Central memory CD8-positive, alpha-beta T cell (primary cell): ENCODE measurements at regions not wholly inside any gene's neighbourhood (a gene's known extent, or its start where the extent isn't known, plus 50 kb on each side); places are given as distances from the start of the nearest gene placed in this dataset.

Source experiments
- ATAC-seq: fragments of 150-1000 bp; cut with Tn5 transposase; replicated peaks from 2 replicates; pipeline ENCODE4 v1.10.0; 2022; ENCODE audit warnings: mild to moderate bottlenecking, moderate FRiP score, moderate number of reproducible peaks; ENCODE audit not compliant: poor library complexity, severe bottlenecking; ENCODE audit errors: extremely low read depth
- DNase-seq, 2 donors: peaks; one replicate each; pipeline ENCODE4 v3.0.0; 2021; ENCODE audit warnings: low spot score in 2 of 2
- H3K27ac Mint-ChIP-seq: one replicate; pipeline ENCODE4 v1.8.0; 2022; ENCODE audit warnings: low read depth, mild to moderate bottlenecking, moderate library complexity, mixed read lengths
- H3K27me3 Mint-ChIP-seq: one replicate; pipeline ENCODE4 v1.8.0; 2022; ENCODE audit warnings: mixed read lengths
- H3K36me3 Mint-ChIP-seq: one replicate; pipeline ENCODE4 v1.8.0; 2022; ENCODE audit warnings: mild to moderate bottlenecking, moderate library complexity, mixed read lengths; ENCODE audit not compliant: insufficient read depth
- H3K4me1 Mint-ChIP-seq: one replicate; pipeline ENCODE4 v1.8.0; 2022; ENCODE audit warnings: mixed read lengths
- H3K4me3 Mint-ChIP-seq: one replicate; pipeline ENCODE4 v1.8.0; 2022; ENCODE audit warnings: mild to moderate bottlenecking, moderate library complexity, mixed read lengths
- H3K9me3 Mint-ChIP-seq: one replicate; pipeline ENCODE4 v1.8.0; 2022; ENCODE audit warnings: mixed read lengths

GRCh38 chr12:22925623-22926022 lies 300.7 kb downstream of the ETNK1 start:
- Mint-ChIP-seq H3K9me3 (no peaks in the 10 kb centered on the region), H3K27ac (no peak overlapping the region), H3K4me3 (no peak overlapping the region), H3K27me3 (no peaks in the 10 kb centered on the region), H3K36me3 (no peaks in the 10 kb centered on the region), H3K4me1 (no peaks in the 10 kb centered on the region)
- DNase-seq (no peak), ATAC-seq (no peak)

GRCh38 chr12:22932431-22932830 lies 307.5 kb downstream of the ETNK1 start:
- no peak overlapping the region for H3K27ac Mint-ChIP-seq
- H3K4me3 Mint-ChIP-seq = no peak overlapping the region
- no peaks in the 10 kb centered on the region for H3K36me3 Mint-ChIP-seq
- no peaks in the 10 kb centered on the region for H3K9me3 Mint-ChIP-seq
- no peak for ATAC-seq
- no peaks in the 10 kb centered on the region for H3K4me1 Mint-ChIP-seq
- peaks cover 8% of the 10 kb centered on the region for H3K27me3 Mint-ChIP-seq
- no peak for DNase-seq

- peaks cover 3% of the 10 kb centered on the region for H3K9me3 Mint-ChIP-seq
- H3K27me3 Mint-ChIP-seq = peaks cover 8% of the 10 kb centered on the region
- no peaks in the 10 kb centered on the region for H3K36me3 Mint-ChIP-seq
- ATAC-seq (no peak), DNase-seq (no peak)
- no peak overlapping the region for H3K27ac Mint-ChIP-seq
- H3K4me1 Mint-ChIP-seq = no peaks in the 10 kb centered on the region
- H3K4me3 Mint-ChIP-seq = no peak overlapping the region
Observed at GRCh38 chr12:22935090-22935489, 310.1 kb downstream of the ETNK1 start.

GRCh38 chr12:22935501-22935900 lies 310.5 kb downstream of the ETNK1 start:
- H3K36me3 Mint-ChIP-seq = no peaks in the 10 kb centered on the region
- H3K9me3 Mint-ChIP-seq = peaks cover 5% of the 10 kb centered on the region
- no peak overlapping the region for H3K4me3 Mint-ChIP-seq

GRCh38 chr12:22938323-22938722 lies 313.4 kb downstream of the ETNK1 start:
- DNase-seq (no peak), ATAC-seq (no peak)
- Mint-ChIP-seq H3K27me3 (peaks cover 8% of the 10 kb centered on the region), H3K27ac (no peak overlapping the region), H3K36me3 (no peaks in the 10 kb centered on the region), H3K4me3 (no peak overlapping the region), H3K9me3 (peaks cover 5% of the 10 kb centered on the region), H3K4me1 (no peaks in the 10 kb centered on the region)

More at GRCh38 chr12:22935501-22935900, 310.5 kb downstream of the ETNK1 start:
- ATAC-seq = no peak
- peaks cover 8% of the 10 kb centered on the region for H3K27me3 Mint-ChIP-seq
- H3K27ac Mint-ChIP-seq = no peak overlapping the region
- DNase-seq = no peak
- no peaks in the 10 kb centered on the region for H3K4me1 Mint-ChIP-seq

GRCh38 chr12:22951206-22951605 lies 326.2 kb downstream of the ETNK1 start:
- no peak overlapping the region for H3K27ac Mint-ChIP-seq
- no peaks in the 10 kb centered on the region for H3K4me1 Mint-ChIP-seq
- DNase-seq (no peak), ATAC-seq (no peak)
- H3K36me3 Mint-ChIP-seq = peaks cover under 1% of the 10 kb centered on the region
- H3K4me3 Mint-ChIP-seq = no peak overlapping the region
- no peaks in the 10 kb centered on the region for H3K9me3 Mint-ChIP-seq
- no peaks in the 10 kb centered on the region for H3K27me3 Mint-ChIP-seq

GRCh38 chr12:22956690-22957089 lies 331.7 kb downstream of the ETNK1 start:
- H3K4me3 Mint-ChIP-seq = no peak overlapping the region
- H3K36me3 Mint-ChIP-seq = no peaks in the 10 kb centered on the region
- no peaks in the 10 kb centered on the region for H3K4me1 Mint-ChIP-seq
- no peaks in the 10 kb centered on the region for H3K27me3 Mint-ChIP-seq
- ATAC-seq (no peak), DNase-seq (no peak)
- H3K27ac Mint-ChIP-seq = no peak overlapping the region
- H3K9me3 Mint-ChIP-seq = no peaks in the 10 kb centered on the region

GRCh38 chr12:22967171-22967570 lies 342.2 kb downstream of the ETNK1 start:
- H3K36me3 Mint-ChIP-seq = no peaks in the 10 kb centered on the region
- H3K4me1 Mint-ChIP-seq = no peaks in the 10 kb centered on the region
- ATAC-seq (no peak), DNase-seq (no peak)
- peaks cover 5% of the 10 kb centered on the region for H3K9me3 Mint-ChIP-seq
- peaks cover 23% of the 10 kb centered on the region for H3K27me3 Mint-ChIP-seq
- no peak overlapping the region for H3K27ac Mint-ChIP-seq
- no peak overlapping the region for H3K4me3 Mint-ChIP-seq

- H3K4me3 Mint-ChIP-seq = no peak overlapping the region
- peaks cover 5% of the 10 kb centered on the region for H3K9me3 Mint-ChIP-seq
- peaks cover 17% of the 10 kb centered on the region for H3K27me3 Mint-ChIP-seq
- no peaks in the 10 kb centered on the region for H3K36me3 Mint-ChIP-seq
- ATAC-seq (no peak), DNase-seq (no peak)
- H3K27ac Mint-ChIP-seq = no peak overlapping the region
- H3K4me1 Mint-ChIP-seq = no peaks in the 10 kb centered on the region
Observed at GRCh38 chr12:22969521-22969920, 344.6 kb downstream of the ETNK1 start.

GRCh38 chr12:22971247-22971646 lies 346.3 kb downstream of the ETNK1 start:
- Mint-ChIP-seq H3K27ac (no peak overlapping the region), H3K9me3 (no peaks in the 10 kb centered on the region), H3K36me3 (no peaks in the 10 kb centered on the region), H3K27me3 (peaks cover under 1% of the 10 kb centered on the region), H3K4me1 (no peaks in the 10 kb centered on the region), H3K4me3 (no peak overlapping the region)
- DNase-seq (no peak), ATAC-seq (no peak)

GRCh38 chr12:22971701-22972191 lies 346.8 kb downstream of the ETNK1 start:
- no peaks in the 10 kb centered on the region for H3K4me1 Mint-ChIP-seq
- no peaks in the 10 kb centered on the region for H3K36me3 Mint-ChIP-seq
- no peaks in the 10 kb centered on the region for H3K27me3 Mint-ChIP-seq
- H3K9me3 Mint-ChIP-seq = no peaks in the 10 kb centered on the region
- no peak overlapping the region for H3K27ac Mint-ChIP-seq
- DNase-seq (no peak), ATAC-seq (no peak)
- H3K4me3 Mint-ChIP-seq = no peak overlapping the region

- H3K27me3 Mint-ChIP-seq = no peaks in the 10 kb centered on the region
- DNase-seq = no peak
- H3K9me3 Mint-ChIP-seq = no peaks in the 10 kb centered on the region
- no peak overlapping the region for H3K27ac Mint-ChIP-seq
- no peaks in the 10 kb centered on the region for H3K36me3 Mint-ChIP-seq
- no peak overlapping the region for H3K4me3 Mint-ChIP-seq
- H3K4me1 Mint-ChIP-seq = no peaks in the 10 kb centered on the region
- ATAC-seq = no peak
Observed at GRCh38 chr12:22974865-22975264, 349.9 kb downstream of the ETNK1 start.

- ATAC-seq = no peak
- no peaks in the 10 kb centered on the region for H3K4me1 Mint-ChIP-seq
- no peaks in the 10 kb centered on the region for H3K27me3 Mint-ChIP-seq
- H3K4me3 Mint-ChIP-seq = no peak overlapping the region
- no peak overlapping the region for H3K27ac Mint-ChIP-seq
- no peaks in the 10 kb centered on the region for H3K36me3 Mint-ChIP-seq
- no peaks in the 10 kb centered on the region for H3K9me3 Mint-ChIP-seq
- DNase-seq = no peak
Observed at GRCh38 chr12:22978962-22979361, 354.0 kb downstream of the ETNK1 start.
